SU-DHL-6 (cell line): ENCODE measurements at regions not wholly inside any gene's neighbourhood (a gene's known extent, or its start where the extent isn't known, plus 50 kb on each side); places are given as distances from the start of the nearest gene placed in this dataset.

Experiments used
- EZH2phosphoT487 ChIP-seq: fragments of 200-600 bp; sonication (generic), shearing (Covaris generic); conservative IDR thresholded peaks from 2 replicates; pipeline ENCODE4 v1.6.1; 2018; ENCODE audit warnings: mild to moderate bottlenecking, antibody characterized with exemption, low read length, moderate library complexity, mixed read lengths
- TF ChIP-seq, protein P1 (sequence below): fragments of 200-600 bp; sonication (generic); IDR thresholded peaks from one replicate; pipeline ENCODE4 v1.5.1; 2017; ENCODE audit warnings: antibody characterized with exemption, mild to moderate bottlenecking, low read length, moderate library complexity; ENCODE audit not compliant: insufficient read depth, poor library complexity, severe bottlenecking

DNA sequence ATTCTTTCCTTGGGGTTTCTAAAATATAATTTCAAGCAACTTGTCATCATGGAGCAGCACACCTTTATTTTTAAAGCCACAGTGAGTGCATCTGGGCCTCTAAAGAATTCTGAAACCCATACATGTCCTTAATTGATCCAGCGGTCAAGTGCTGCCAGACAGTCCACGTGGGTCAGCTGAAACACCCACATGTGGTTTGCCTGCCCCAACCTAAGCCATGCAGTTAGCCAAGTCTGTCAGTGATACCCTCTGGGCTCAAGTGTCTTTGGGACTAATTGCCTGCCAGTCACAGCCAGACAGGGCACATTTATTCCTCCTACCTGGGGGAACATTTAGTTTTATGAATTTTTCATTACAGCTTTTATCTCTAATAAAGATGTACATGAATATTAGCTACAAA, 291.4 kb upstream of the SLC30A5 start:
- TF ChIP-seq, protein P1, sequence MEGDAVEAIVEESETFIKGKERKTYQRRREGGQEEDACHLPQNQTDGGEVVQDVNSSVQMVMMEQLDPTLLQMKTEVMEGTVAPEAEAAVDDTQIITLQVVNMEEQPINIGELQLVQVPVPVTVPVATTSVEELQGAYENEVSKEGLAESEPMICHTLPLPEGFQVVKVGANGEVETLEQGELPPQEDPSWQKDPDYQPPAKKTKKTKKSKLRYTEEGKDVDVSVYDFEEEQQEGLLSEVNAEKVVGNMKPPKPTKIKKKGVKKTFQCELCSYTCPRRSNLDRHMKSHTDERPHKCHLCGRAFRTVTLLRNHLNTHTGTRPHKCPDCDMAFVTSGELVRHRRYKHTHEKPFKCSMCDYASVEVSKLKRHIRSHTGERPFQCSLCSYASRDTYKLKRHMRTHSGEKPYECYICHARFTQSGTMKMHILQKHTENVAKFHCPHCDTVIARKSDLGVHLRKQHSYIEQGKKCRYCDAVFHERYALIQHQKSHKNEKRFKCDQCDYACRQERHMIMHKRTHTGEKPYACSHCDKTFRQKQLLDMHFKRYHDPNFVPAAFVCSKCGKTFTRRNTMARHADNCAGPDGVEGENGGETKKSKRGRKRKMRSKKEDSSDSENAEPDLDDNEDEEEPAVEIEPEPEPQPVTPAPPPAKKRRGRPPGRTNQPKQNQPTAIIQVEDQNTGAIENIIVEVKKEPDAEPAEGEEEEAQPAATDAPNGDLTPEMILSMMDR: no peak
- no peak for TF ChIP-seq EZH2phosphoT487
